PFSK-1 (cell line): ENCODE measurements at regions not wholly inside any gene's neighbourhood (a gene's known extent, or its start where the extent isn't known, plus 50 kb on each side); places are given as distances from the start of the nearest gene placed in this dataset.

Experiments
- FOXP2 ChIP-seq: optimal IDR thresholded peaks from 2 replicates; pipeline ENCODE3; 2011; ENCODE audit warnings: borderline replicate concordance, control low read depth, inconsistent platforms; ENCODE audit not compliant: insufficient read depth; ENCODE audit errors: extremely low read length, extremely low read depth
- POLR2AphosphoS5 ChIP-seq: IDR thresholded peaks from 2 replicates; pipeline ENCODE4 v1.6.1; 2012; ENCODE audit warnings: low read depth, mild to moderate bottlenecking, control low read depth, low read length, moderate library complexity
- REST ChIP-seq, 2 experiments: IDR thresholded peaks; 2 replicates each; pipeline versions ENCODE4 v1.6.1 to v1.8.0; 2011 to 2012; ENCODE audit warnings: low read depth in 2 of 2, low read length in 2 of 2, control low read depth in 1 of 2, inconsistent platforms in 1 of 2, mild to moderate bottlenecking in 1 of 2, moderate library complexity in 1 of 2; ENCODE audit not compliant: insufficient read depth in 1 of 2
- SIN3A ChIP-seq: IDR thresholded peaks from 2 replicates; pipeline ENCODE4 v1.6.1; 2012; ENCODE audit warnings: mild to moderate bottlenecking, low read length, moderate library complexity, borderline replicate concordance; ENCODE audit not compliant: insufficient read depth
- TAF1 ChIP-seq: IDR thresholded peaks from 2 replicates; pipeline ENCODE4 v1.6.1; 2012; ENCODE audit warnings: low read length, control low read depth, borderline replicate concordance; ENCODE audit not compliant: insufficient read depth

GRCh38 chr11:119872611-119873310 lies 143.8 kb upstream of the NECTIN1 start:
- TF ChIP-seq TAF1 = no peak

- TF ChIP-seq REST (IDR thresholded peaks at IDR 0.05; ENCODE audit: insufficient read depth in 1 of 2, low read depth in 2 of 2, low read length in 2 of 2) = no peak
- TF ChIP-seq SIN3A = no peak
- no peak for TF ChIP-seq POLR2AphosphoS5
- TF ChIP-seq TAF1 = no peak
- no peak for TF ChIP-seq FOXP2
These were observed 136.7 kb upstream of the NECTIN1 start for GRCh38 chr11:119865661-119866156.

- TF ChIP-seq POLR2AphosphoS5 (no peak), TAF1 (no peak), SIN3A (no peak), FOXP2 (no peak), REST (IDR thresholded peaks at IDR 0.05; ENCODE audit: insufficient read depth in 1 of 2, low read depth in 2 of 2, low read length in 2 of 2) (no peak)
These were observed 135.8 kb upstream of the NECTIN1 start for GRCh38 chr11:119864836-119865235.

GRCh38 chr11:119863851-119864601 lies 135.0 kb upstream of the NECTIN1 start:
- TF ChIP-seq FOXP2 (no peak), POLR2AphosphoS5 (no peak), REST (IDR thresholded peaks at IDR 0.05; ENCODE audit: insufficient read depth in 1 of 2, low read depth in 2 of 2, low read length in 2 of 2) (no peak), TAF1 (no peak), SIN3A (no peak)

GRCh38 chr11:119863236-119863635 lies 134.2 kb upstream of the NECTIN1 start:
- TF ChIP-seq SIN3A (no peak), POLR2AphosphoS5 (no peak), REST (IDR thresholded peaks at IDR 0.05; ENCODE audit: insufficient read depth in 1 of 2, low read depth in 2 of 2, low read length in 2 of 2) (no peak), TAF1 (no peak), FOXP2 (no peak)
